ENCODE measurements at regions not wholly inside any gene's neighbourhood (a gene's known extent, or its start where the extent isn't known, plus 50 kb on each side); places are given as distances from the start of the nearest gene placed in this dataset.

DNA sequence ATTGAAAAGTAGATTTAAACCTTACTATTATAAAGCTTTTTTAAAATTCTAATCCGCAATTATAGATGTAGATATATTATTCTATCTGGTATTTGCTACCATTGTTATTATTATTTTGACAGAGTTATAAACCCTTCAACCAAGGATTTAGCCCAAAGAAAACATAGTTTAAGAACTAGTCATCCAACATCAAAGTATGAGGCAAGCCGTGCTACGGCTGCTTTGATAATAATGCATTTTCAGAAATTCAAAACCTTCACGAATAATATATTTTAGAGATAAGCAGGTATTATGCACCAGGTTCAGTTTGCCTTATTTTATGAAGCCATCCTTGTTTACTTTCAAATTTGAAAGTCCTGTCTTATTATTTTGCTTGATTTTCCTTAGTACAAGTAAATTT is 1501.7 kb downstream of the RAPGEF2 start:
- H3K36me3 Mint-ChIP-seq (ENCODE audit: low read depth), result no peaks in the 10 kb centered on the region
- peaks cover 13% of the 10 kb centered on the region for H3K27me3 Mint-ChIP-seq (ENCODE audit: low read depth)
- no peak overlapping the region for H3K4me3 Mint-ChIP-seq (ENCODE audit: unreplicated experiment)
- H3K27ac Mint-ChIP-seq (ENCODE audit: unreplicated experiment), result no peak overlapping the region
- TF ChIP-seq, protein P1, sequence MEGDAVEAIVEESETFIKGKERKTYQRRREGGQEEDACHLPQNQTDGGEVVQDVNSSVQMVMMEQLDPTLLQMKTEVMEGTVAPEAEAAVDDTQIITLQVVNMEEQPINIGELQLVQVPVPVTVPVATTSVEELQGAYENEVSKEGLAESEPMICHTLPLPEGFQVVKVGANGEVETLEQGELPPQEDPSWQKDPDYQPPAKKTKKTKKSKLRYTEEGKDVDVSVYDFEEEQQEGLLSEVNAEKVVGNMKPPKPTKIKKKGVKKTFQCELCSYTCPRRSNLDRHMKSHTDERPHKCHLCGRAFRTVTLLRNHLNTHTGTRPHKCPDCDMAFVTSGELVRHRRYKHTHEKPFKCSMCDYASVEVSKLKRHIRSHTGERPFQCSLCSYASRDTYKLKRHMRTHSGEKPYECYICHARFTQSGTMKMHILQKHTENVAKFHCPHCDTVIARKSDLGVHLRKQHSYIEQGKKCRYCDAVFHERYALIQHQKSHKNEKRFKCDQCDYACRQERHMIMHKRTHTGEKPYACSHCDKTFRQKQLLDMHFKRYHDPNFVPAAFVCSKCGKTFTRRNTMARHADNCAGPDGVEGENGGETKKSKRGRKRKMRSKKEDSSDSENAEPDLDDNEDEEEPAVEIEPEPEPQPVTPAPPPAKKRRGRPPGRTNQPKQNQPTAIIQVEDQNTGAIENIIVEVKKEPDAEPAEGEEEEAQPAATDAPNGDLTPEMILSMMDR (IDR thresholded peaks at IDR 0.05), result no peak
- no peaks in the 10 kb centered on the region for H3K9me3 Mint-ChIP-seq (ENCODE audit: low read depth)
- H3K4me1 Mint-ChIP-seq (ENCODE audit: low read depth), result no peaks in the 10 kb centered on the region
- no peak for DNase-seq (ENCODE audit: low spot score)

DNA sequence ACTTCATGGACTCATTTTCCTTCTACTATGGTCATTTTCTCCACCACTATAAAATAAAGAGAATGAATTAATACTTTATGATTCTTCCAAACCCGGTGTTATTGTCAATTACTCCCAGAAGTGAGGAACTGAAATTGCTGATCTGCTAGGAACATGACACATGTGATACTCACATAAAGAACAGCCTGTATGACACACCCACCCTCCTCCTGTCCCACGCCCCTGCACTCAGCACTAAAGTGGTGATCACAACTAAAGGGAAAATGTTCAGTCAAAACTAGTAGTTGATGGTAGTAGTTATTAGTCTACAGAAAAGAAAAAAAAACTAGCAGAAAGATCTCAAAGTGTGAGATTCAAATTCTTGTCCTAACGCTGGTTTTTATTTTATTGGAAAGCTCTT is 1508.3 kb downstream of the RAPGEF2 start:
- TF ChIP-seq, protein P1 (IDR thresholded peaks at IDR 0.05), result no peak
- H3K9me3 Mint-ChIP-seq (ENCODE audit: low read depth), result peaks cover 5% of the 10 kb centered on the region
- no peaks in the 10 kb centered on the region for H3K36me3 Mint-ChIP-seq (ENCODE audit: low read depth)
- no peak for DNase-seq (ENCODE audit: low spot score)
- H3K4me1 Mint-ChIP-seq (ENCODE audit: low read depth), result no peaks in the 10 kb centered on the region
- H3K27me3 Mint-ChIP-seq (ENCODE audit: low read depth), result no peaks in the 10 kb centered on the region
- no peak overlapping the region for H3K4me3 Mint-ChIP-seq (ENCODE audit: unreplicated experiment)
- no peak overlapping the region for H3K27ac Mint-ChIP-seq (ENCODE audit: unreplicated experiment)

DNA sequence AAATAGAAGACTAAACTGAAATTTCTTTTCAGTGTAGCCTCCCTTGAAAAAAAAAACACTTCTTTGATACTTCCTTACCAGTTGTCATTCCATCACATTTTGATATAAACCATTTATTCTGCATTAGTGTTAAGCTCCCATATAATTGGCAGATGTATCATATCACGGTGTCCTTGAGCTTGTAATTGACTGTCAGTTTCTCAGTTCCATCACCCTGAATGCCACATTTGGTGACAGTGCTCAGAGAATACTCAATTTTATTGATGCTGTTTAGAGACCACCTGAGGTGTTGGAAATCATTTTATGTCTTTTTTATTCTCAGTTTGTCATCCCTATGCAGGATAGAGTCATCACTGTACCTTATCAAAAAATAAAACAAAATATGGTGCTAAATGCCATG is 1528.2 kb downstream of the RAPGEF2 start:
- Mint-ChIP-seq H3K9me3 (ENCODE audit: low read depth) (peaks cover 21% of the 10 kb centered on the region), H3K4me3 (ENCODE audit: unreplicated experiment) (no peak overlapping the region), H3K36me3 (ENCODE audit: low read depth) (no peaks in the 10 kb centered on the region), H3K27ac (ENCODE audit: unreplicated experiment) (no peak overlapping the region), H3K27me3 (ENCODE audit: low read depth) (peaks cover 2% of the 10 kb centered on the region), H3K4me1 (ENCODE audit: low read depth) (no peaks in the 10 kb centered on the region)
- TF ChIP-seq, protein P1 (IDR thresholded peaks at IDR 0.05), result no peak
- DNase-seq (ENCODE audit: low spot score), result no peak

DNA sequence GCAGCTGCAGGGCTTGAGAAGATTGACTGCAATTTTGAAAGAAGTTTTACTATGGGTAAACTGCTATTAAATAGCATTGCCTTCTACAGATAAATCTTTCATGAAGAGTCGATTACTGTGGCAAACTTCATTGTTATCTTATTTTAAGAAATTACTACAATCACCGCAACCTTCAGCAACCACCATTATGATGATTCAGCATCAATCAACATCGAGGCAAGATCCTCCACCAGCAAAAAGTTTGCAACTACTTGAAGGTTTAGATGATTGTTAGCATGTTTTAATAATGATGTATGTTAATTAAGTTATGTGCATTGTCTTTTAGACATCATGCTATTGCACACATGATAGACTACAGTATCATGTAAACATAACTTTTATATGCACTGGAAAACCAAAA is 1511.0 kb downstream of the FSTL5 start:
- Mint-ChIP-seq H3K4me1 (ENCODE audit: low read depth) (no peaks in the 10 kb centered on the region), H3K27me3 (ENCODE audit: low read depth) (no peaks in the 10 kb centered on the region), H3K9me3 (ENCODE audit: low read depth) (peaks cover 10% of the 10 kb centered on the region), H3K27ac (ENCODE audit: unreplicated experiment) (no peak overlapping the region), H3K4me3 (ENCODE audit: unreplicated experiment) (no peak overlapping the region), H3K36me3 (ENCODE audit: low read depth) (no peaks in the 10 kb centered on the region)
- no peak for DNase-seq (ENCODE audit: low spot score)
- TF ChIP-seq, protein P1 (IDR thresholded peaks at IDR 0.05), result no peak

DNA sequence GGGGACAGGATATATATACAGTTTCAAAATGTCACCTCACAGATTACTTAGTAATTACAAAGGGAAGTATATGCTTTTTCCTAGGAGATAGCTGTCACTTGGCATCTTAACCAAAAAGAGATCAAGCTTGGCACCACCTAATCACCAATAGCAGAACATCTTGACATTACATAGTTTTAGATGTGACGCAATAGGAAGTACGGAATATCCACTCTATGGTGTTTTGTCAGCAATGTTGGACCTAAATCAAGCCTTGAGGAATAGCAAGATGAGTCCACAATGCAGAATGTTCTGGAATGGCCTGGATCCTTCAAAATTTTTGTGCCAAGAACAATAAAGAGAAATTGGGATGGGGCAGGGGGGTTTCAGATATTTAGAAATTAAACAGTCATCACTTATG is 1488.2 kb downstream of the FSTL5 start:
- TF ChIP-seq, protein P1 (IDR thresholded peaks at IDR 0.05), result no peak

More for the DNA sequence above, 1488.2 kb downstream of the FSTL5 start:
- Mint-ChIP-seq H3K36me3 (ENCODE audit: low read depth) (no peaks in the 10 kb centered on the region), H3K27ac (ENCODE audit: unreplicated experiment) (no peak overlapping the region), H3K9me3 (ENCODE audit: low read depth) (peaks cover 2% of the 10 kb centered on the region), H3K4me3 (ENCODE audit: unreplicated experiment) (no peak overlapping the region), H3K27me3 (ENCODE audit: low read depth) (no peaks in the 10 kb centered on the region), H3K4me1 (ENCODE audit: low read depth) (peaks cover 4% of the 10 kb centered on the region)
- no peak for DNase-seq (ENCODE audit: low spot score)
